HG02610 (cell line): ENCODE measurements at regions not wholly inside any gene's neighbourhood (a gene's known extent, or its start where the extent isn't known, plus 50 kb on each side); places are given as distances from the start of the nearest gene placed in this dataset.

ENCODE experiments used
- ATAC-seq: cut with Tn5 transposase; IDR thresholded peaks from one replicate; pipeline ENCODE4 v1.9.1; 2021; ENCODE audit warnings: mild to moderate bottlenecking, moderate library complexity; ENCODE audit not compliant: unreplicated experiment

DNA sequence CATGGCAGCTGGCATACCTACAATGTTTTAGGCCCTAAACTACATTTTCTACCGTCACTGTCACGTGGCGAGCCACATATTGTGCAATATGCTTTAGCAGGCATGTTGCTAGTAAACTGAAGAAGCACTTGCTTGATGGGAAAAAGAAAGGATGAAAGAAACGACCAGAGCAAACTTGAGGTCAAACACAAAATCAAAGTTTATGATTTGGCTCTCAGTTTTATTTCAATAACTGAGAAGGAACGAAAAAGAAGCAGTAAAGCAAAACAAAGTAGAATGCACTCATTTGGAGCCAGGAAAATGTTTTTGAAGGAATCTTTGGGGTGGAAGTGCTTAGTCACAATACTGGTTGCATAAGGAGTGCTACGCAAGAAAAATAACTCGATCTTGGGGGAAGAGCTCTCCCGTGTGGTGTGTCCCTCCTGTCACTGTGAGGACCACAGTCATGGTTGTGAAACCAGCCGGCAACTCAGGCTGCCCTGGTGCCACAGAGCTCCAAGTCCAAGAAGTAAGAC lies 349.8 kb downstream of the RBM43 start:
- ATAC-seq: peak; percentile 33

DNA sequence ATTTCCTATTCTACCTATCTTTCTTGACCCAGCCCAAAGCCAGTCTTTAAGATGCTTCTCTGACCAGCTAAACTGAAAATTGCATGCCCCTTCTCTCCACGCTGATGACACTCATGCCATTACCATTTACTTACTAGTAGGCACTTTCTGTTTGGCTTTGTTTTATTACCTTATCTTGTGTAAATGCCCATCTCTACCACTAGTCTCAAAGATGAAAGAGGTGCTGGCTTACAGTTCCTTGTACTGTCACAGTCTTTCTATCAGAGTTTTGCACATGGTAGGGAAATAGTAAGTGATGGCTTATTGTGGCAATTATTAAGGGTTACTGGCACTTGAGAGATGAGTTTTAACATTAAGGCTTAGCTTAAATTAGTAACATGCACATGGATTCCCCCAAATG lies 352.1 kb downstream of the RBM43 start:
- no peak for ATAC-seq

DNA sequence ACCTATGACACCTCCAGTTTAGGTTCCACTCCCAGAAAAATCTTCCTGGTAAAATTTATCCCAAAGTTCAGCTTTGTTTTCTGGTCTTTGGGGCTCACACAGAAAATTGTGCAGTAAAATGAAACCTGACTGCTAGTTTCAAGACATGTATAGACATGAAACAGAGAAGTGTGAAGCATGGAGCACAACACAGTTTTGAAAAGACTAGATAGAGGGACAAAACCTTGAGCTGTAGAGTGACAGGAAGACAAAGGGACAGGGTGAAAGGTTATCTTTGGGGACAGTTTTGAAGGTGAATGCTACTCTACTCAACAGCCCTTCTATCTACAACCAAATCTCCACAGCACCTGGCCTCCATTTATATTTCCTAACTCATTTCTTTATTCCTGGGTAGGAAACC lies 352.6 kb downstream of the RBM43 start:
- ATAC-seq: no peak

DNA sequence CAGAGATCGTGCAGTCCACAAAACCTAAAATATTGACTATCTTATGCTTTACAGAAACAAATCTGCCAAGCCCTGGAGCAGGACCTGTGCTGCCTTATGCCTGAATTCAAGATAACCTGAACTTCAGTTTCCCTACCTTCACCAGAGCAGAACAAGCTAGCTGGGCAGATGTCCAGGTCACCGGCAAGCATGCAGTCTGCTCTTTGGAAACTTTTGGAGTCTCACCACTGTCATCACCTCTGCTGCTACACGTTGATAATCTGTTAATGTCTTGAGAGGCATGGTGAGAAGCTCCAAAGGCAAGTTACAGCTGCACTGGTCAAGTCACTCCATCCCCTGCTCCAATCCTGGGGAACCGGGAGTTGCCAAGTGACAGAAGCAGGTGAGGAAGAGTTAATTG lies 354.2 kb downstream of the RBM43 start:
- ATAC-seq: no peak

DNA sequence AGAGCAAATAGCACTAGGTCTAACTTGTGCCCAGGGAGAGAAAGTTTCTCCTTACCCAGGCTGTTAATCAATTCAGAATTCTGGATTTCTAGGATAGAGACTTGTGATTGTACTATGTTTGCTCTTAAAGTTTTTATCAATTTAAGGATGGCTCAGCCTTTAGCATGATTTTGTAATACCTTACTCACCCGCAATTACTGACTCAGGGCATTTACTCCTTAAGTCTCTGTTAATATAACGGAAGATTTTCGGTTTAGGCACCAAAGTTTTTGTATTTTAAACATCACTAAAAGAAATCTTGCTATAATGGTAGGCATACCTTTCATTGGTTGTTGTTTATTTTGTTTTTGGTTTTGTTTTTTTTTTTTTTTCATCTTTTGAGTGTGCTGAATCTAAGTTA lies 358.2 kb downstream of the RBM43 start:
- no peak for ATAC-seq

DNA sequence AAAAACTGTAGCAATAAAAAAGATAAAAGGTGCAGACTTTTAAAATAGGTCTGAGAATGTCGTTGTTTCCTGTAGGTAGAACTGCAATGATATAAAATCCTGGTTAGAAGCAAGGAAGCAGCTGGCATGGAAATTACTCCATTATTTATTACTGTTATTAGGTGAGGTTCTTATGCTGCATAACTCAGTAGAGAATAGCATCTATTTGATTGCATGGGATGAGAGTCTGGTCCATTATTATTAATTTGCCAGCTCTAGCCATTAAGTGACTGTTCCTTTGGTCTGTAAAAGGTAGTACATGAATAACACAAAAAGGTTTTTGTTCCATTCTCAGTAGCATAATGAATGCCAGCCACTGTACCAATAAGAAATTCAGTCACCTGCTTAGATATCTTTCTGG lies 358.6 kb downstream of the RBM43 start:
- ATAC-seq: no peak

DNA sequence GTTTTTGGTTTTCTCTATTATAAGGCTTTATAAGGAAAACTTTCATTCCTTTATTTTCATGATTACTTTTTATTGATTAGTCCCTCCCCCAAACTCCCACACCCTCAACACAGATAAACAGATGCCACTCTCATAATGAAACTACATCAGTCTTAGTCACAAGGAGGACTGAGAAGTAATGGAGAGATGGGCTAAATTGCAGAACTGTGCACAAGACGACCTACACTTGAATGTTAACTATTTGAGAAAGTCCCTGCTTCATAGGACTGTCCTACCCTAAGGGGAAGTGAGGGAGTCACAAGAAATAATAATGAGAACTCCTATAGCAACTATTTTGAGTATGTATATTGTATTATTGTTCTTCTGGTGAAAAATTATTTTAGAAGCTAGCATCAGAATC lies 360.8 kb downstream of the RBM43 start:
- ATAC-seq: peak; percentile 68

DNA sequence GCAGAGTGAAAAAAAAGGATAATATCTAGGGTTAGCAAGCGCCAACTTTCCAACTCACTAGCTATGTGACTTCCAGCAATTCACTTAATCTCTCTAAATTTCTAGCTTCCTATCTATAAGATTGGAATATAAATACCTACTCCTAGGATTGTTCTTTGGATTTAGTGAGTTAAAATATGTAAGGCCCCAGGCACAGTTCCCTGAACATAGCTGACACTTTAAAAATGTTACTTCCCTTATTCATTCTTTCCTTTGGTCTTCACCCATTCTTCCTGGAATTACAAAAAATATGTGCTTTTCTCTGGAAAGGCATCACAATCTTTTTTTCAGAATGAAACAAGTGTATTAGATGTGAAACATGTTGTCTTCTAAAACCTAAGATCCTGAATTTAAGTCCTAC lies 365.7 kb downstream of the RBM43 start:
- no peak for ATAC-seq

DNA sequence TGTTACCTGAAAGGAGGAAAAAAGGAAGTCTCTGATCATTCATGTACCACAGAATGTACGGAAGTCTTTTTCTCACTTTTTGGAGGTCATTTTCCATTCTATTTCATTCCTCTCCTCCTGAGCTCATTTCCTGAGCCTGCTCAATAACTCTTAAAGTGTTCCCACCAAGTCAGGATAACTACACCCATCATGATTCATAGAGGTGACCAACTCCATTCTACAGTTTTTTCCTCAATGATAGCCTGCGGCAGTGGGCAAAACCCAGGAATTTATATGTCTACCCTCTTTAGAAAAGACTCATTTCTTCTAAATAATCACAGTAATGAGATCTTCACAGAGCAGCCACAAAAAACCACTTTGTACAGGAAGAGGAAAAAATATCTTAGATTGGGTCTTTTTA lies 372.5 kb downstream of the RBM43 start:
- ATAC-seq: no peak

DNA sequence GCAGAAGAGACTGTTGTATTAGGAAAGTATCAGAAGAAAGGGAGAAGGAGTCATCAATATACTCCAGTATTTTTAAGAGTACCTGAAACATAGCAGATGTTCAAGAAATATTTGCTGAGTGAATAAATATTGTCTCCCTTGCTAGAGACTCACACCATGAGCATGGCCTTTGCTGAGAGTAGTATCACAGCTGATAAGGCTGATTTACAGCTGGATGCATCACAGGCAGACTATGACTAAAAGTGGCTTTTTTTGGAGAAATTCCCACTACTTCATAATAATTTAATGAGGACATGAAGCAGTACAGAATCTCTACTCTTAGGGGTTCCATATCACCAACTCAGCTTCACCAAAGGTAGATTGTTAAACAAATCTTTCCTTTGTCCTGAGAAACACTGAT lies 373.3 kb downstream of the RBM43 start:
- ATAC-seq: no peak

DNA sequence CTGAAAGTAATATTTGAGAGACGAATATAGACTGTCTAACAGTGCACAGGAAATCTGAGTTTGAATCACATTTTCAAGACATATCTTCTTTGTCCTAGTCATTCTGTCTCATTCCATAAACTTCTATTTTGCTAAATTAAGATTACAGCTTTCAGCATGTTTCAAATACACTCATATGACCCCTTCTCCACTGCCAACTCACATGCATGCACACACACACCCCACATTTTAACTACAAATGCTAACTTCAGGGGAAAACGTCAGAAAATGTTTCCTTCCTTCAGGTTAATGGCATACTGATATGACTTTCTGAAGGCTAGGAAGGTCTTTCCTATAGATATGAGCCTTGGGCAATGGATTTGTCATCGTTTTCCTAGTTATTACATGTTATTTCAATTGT lies 373.7 kb downstream of the RBM43 start:
- no peak for ATAC-seq

DNA sequence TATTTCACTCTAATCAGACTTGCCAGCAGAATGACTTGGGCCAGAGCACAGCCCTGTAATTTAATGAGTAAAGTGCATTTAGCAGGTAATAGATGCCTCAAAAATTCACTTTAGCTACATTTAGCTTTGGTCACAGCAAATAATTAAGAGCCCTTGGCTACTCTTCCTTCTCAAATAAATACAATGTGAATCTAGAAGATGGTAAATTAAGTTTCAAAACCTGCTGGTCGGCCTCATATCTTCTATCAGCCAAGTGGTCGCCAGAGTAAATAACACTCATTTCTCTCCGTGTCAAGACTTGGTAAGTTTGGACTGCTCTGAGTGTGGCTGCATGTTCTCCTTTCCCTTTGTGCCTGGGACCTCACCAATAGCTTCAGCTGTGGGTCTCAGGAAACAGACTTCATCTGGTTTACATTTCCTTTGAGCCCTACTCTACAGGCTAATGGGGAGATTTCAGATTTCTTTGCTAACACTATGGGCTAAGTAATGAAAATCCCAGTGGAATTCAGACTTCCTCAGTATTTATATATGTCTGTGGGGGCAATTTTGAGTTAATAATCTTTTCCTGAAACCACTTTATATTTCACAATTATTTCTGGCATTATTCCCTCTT lies 375.8 kb downstream of the RBM43 start:
- ATAC-seq: no peak

DNA sequence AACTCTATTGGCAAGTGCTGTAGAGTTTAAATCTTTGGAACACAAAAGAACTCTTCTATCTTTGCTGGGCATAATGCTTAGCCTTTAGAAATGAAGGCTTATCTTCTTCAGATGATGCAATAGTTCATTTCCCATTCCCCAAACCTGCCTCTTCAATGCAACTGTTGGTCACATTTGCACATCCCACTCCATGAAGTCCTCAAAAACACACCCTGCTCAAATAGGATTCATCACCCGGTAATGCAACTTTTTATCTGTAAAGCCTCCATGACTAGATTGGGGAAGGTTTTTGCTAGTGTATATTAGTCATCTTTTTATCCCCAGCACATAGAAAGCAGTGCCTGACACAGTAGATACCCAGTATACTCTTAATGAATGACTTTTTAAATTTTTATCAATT lies 376.4 kb downstream of the RBM43 start:
- no peak for ATAC-seq

DNA sequence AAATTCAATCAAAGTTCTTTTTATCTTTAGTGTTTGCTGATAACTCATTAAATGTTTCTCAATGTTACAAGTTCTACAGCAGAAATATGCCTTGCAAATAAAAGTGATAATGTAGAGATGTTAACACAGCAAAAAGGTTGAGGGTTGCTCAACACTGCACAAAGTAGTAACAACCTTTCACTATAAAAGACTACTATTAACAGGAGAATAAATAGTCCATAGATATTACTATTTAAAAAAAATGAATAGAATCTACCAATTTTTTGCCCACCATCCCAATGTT lies 378.1 kb downstream of the RBM43 start:
- no peak for ATAC-seq

DNA sequence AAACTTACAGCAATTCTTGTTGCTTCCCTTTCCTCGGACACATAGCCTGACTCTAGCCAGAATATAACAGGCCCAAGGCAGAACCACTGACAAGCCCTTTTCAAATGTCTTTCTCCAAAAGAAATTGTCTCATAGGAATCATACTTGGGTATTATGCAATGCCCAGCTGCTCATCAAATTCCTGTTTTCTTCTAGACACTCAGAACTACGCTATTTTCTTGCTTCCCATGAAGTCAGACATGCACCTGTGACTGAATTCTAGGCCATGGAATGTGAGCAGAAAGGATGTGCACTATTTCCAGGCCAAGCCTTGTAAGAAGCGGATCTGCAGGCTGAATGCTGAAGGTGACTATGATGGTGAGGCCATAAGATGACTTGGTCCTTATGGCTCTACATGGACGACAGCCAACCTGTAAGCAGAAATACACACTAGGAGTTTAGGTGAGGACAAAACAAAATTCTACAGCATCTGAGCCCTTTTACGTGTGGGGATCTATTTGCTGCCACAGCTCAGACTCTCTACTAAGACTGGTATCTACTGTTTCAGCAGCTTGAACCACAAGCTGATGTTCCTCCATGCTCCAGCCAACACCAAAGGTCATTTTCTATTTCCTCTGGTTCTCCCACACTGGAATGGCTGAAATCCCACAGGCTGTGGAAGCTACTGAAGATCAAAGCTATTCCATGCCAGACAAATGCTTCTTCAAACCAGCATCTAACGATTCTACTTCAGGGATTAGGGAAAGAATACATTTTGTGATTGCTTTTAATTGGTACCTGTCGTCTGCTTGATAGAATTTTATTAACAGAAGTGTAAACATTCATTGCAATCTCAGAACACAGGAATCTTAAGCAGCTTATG lies 378.7 kb downstream of the RBM43 start:
- ATAC-seq: no peak

DNA sequence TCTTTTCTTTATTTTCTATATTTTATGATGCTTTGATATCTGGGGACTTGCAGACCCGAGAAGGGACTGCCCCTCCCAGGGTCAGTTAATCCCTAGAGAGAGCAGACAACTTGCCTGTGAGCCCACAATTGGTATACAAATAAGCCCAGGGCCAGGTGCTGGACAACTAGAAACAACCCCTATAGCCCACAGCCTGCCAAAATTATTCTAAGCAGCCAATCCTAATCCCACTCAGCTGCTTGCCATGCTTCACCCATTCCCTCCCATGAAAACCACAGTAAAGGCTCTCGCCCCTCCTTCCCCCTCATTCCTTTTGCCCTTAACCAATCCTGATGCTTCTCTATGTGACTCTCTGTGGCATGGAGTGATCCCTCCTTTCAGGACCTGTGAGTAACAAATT lies 380.7 kb downstream of the RBM43 start:
- ATAC-seq: no peak

DNA sequence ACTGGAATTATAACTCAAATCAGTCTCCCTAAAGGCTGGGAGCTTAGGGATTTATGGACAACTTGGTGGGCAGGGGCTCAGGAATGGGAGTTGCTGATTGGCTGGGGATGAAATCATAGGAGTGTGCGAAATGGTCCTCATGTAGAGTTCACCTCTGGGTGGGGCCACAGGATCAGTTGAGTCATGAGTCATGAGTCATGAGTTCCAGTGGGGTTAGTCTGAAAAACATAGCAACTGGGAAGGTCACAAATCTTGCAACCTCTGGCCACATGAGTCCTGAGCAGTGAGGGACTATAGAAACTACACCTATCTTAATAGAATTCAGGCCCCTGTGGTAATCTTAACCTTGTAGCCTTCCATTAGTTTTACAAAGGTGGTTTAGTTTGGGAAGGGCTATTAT lies 383.3 kb downstream of the RBM43 start:
- ATAC-seq: no peak

DNA sequence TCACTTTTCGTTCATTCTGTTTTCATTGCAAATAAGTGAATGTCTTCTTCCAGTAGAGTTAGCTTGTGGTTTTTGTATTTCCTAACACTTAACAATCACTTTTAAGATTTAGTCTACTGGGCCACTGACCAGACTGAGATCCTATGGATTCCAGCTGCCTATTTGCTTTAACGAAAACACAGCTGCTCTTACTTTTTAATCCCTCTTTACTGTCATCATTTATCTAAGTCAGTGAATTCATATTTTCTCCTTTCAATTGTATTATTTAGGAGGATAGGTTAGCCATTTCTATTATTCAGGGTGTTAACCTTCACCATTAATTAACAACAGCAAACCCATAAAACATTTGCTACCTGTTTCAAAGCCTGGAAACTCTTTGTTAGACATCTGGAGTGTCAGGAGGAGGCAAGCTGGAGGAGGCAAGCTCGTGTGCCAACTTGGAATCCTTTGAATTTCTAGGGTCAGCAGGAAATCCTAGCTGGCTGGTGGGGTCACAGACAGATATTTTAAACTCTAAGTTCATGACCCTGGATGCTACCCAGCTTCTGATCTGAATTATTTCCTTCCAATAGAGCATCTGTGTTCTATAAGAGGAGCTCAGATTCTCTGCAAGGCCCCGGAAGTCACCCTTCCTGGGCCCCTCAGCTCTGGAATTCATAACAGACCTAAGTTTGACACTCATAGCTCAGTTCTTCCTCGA lies 385.3 kb downstream of the RBM43 start:
- ATAC-seq: no peak

DNA sequence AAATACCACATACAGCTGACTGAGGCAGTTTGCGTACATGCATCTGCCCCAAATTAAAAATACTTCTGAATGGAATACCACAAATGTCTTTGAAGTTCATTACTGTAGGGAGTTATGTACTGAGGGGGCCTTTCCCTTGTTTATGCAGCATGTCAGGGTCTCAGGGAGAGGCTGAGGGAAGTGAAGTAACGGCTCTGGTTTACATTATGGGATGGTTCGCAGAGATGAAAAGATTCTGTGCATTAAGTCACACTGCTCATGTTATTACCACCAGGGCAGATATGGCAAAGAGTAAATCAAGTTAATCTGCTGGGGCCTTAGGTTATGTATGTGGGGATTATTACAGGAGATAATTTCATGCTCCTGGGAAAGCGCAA lies 385.9 kb upstream of the RND3 start:
- no peak for ATAC-seq

DNA sequence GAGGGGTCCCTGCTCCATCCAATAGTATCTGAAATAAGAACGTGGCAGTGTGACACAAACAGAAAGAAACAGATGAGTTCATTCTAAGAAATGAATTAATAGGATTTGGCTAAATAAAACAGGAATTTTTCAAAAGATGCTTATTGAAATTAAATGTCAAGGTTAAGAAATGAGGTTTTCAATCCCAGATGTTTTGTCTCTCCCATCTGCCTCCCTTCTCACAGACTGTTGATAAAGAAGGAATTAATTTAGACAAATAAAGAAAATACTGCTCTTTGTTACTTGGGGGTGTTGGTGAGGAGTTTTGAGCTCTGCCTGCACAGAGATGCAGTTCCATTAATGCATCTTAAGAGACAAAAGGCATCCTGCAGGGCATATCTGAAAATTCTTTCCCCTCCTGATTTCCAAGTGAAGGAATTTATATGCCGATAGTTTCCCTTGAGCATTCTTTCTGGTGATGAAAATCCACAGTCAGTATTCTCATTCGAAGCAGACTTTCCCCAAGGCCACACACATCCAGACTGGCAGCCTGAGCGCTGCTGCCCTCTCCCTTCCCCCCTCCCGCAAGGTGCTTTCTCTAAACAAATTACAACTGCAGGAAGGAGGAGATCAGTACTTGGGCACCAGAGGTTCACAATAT lies 385.4 kb upstream of the RND3 start:
- ATAC-seq: no peak

DNA sequence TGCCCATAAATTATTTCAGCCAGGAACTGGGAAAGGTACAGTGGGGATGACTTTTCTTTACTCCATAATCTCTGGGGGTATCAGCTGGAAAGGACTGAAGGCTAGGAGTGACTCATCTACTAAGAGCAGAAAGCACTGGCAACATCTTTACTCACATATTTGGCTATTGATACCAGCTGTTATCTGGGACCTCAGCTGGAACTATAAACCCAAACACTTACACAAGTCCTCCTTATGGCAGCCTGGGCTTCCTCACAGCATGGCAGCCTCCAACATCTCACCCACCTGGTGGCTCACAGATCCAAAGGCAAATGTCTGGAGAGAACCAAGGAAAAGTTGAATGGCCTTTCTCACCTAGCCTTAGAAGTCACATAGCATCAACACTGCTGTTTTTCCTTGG lies 379.0 kb upstream of the RND3 start:
- no peak for ATAC-seq

DNA sequence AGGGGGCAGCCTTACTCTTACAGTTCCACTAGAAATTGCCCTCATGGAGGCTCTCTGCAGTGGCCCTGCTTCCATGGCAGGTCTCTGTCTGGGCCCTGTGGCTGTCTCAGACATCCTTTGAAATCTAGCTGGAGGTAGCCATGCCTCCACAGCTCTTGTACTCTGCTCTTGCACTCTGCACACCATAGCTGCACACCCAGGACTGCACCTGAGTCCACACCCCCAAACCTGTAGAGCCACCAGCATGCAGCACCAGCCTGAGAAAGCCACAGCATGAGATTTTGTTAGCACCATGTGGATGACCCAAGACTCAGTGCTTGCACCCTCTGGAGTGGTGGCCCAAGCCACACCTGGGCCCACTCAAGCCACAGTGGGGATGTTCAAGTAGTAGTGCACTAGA lies 376.2 kb upstream of the RND3 start:
- no peak for ATAC-seq
